Hematopoietic multipotent progenitor cell treated with erythropoietin and hydrocortisone succinate and interleukin-3 and kit ligand, for 4 days (in vitro differentiated cells): ENCODE measurements at regions not wholly inside any gene's neighbourhood (a gene's known extent, or its start where the extent isn't known, plus 50 kb on each side); places are given as distances from the start of the nearest gene placed in this dataset.
A peak's percentile ranks its signal among the peaks of the same experiment; 100 is the strongest.
"Not testable (repeated sequence)": the region's sequence is repeated elsewhere in the genome, so short reads cannot be mapped to it uniquely, and the experiment has no call there.

Experiments
- DNase-seq: peaks from one replicate; pipeline ENCODE4 v3.0.0-alpha.2; 2015

GRCh38 chr10:31124852-31125251 is 93.2 kb upstream of the ZNF438 start:
- DNase-seq, result no peak

DNA sequence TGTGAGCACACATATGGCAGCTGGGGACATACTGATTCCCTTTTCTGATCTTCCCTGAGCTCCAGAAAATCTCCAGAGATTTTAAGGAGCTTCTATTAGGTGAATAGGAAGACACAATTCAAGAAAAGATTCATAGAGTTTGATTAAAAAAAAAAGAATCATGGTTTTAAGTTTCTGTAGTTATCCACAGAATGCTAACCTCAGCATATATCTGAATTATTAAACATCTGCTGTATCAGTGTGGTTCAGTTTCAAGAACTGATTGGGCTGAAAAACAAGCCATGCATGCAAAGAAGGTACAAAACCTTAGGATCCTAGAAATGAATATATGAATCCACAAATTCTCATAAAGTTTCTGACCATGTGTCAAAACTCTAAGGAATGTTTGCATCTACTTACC is 94.1 kb upstream of the ZNF438 start:
- DNase-seq, result no peak

- DNase-seq, result no peak
Measured at GRCh38 chr10:31126593-31126992, 94.9 kb upstream of the ZNF438 start.

DNA sequence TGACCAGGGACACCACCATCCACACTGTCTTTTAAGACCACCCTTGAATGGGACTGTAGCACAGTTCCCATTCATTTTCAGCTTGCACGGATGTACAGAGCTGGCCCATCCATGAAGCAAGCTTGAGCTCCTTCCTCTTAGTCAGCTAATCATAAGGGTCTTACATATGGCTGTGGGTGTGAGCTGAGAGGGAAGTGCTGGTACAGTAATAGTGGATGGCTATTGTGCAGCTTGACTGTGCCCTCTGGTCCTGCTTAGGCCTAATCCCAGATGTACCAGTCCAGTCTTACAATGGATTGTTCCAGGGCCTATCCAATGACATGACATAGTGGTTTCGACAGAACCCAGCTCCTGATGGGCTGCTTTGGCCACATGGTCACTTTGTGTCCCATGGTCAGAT is 96.9 kb upstream of the ZNF438 start:
- DNase-seq, result no peak

- DNase-seq, result peak; percentile 56
Measured at GRCh38 chr10:31129271-31129670, 97.6 kb upstream of the ZNF438 start.

- DNase-seq, result no peak
Measured at GRCh38 chr10:31129880-31130405, 98.3 kb upstream of the ZNF438 start.

DNA sequence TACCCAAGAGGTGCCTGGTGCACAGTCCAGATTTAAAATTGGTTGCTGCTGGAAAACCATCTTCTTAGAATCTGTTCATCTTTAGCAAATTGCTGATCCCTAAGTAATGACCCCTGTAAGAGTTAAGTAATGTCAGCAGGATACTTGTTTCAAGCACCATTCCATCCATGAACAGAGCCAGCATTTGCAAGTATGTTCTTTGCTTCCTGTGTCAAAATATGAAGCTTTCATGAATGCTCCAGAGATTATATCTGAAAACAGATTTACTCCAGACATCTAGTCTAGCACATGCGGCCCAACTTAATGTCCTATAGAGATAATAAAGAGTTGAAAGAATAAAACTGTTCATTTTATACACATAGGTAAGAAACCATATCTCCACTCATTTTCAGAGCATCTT is 98.7 kb upstream of the ZNF438 start:
- DNase-seq, result no peak

GRCh38 chr10:31131251-31131650 is 99.6 kb upstream of the ZNF438 start:
- DNase-seq, result no peak

DNA sequence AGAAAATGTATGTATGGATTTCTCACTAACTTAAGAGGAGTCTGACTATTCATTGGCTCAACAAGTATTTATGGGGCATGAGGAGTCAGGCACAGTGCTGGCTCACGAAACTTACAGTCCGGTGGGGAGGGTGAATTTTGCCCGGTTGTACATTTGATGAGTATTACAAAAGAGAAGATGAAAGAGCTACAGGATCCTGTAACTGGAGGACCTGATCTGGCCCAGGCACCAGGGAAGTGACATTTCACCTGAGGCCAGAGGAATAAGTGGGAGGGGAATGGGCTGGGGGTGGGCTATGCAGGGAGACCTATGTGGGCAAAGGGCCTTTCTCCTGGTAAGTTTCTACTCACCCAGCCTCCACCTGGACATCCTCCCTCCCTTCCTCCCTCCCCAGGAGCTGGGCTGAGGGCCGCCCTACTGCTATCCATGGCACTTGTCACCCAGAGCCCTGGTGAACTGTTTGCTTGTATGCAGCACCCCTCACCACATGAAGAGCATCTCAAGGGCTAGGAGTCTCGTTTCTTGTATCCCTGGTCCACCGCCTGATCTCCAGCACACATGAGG is 101.1 kb upstream of the ZNF438 start:
- no peak for DNase-seq

- no peak for DNase-seq
Measured at GRCh38 chr10:31133251-31133791, 101.7 kb upstream of the ZNF438 start.

GRCh38 chr10:31133792-31134310 is 102.2 kb upstream of the ZNF438 start:
- DNase-seq, result peak; percentile 84

DNA sequence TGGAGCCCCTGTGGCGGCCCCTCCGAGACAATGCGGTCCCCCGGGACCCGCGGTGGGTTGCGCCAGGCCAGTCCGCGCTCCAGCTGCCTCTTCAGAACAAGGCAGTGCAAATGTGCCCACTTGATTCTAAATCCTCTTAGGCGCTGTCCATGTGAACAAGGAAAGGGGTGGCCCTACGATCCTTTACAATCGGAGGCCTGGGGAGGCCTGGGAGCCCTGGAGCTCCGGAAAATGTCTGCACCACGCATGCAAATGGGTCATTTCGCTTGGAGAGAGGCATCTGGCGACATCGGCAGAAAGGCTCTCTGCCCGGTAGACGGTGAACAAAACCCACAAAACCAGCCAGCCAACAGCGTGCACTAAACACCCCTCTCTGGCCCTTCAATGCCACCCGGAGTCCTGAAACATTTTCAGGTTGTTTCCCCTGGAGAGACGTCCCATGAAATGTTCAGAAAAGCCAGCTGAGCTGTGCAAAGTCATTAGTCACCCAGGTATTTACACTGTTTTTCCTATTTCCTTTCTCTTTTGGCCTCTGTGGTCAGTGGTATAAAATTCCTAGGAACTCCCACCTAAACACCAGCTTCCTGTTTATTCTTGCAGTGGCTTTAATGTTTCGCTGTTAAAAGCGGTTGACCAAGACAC is 102.8 kb upstream of the ZNF438 start:
- DNase-seq, result peak; percentile 42

DNA sequence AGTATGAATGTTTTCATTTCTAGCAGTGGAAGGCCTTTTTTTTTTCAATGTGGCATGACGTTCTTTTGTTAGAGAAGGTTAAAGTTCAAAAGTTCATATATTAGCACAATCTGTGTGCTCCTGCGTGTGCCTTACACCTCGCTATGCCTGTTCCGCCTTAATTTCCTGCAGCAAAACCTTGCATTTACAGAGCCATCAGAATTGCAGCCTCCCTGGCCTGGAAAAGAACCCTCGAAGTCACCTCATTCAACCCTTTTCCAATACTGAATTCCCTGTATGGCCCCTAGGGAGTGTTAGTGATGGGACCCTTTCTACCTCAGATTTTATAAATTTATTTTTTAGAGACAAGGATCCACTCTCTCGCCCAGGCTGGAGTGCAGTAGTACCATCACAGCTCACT is 103.5 kb upstream of the ZNF438 start:
- DNase-seq, result no peak

DNA sequence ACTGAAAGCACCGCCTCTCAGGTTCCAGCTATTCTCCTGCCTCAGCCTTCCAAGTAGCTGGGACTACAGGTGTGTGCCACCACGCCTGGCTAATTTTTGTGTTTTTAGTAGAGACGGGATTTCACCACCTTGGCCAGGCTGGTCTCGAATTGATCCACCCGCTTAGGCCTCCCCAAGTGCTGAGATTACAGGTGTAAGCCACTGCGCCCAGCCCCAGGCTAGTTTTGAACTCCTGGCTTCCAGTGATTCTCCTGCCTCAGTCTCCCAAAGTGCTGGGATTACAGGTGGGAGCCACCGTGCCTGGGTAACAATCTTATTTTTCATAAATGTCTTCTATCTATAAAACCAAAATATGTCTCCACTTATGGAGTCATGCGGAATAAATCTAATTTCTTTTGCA is 104.1 kb upstream of the ZNF438 start:
- not testable (repeated sequence) for DNase-seq

DNA sequence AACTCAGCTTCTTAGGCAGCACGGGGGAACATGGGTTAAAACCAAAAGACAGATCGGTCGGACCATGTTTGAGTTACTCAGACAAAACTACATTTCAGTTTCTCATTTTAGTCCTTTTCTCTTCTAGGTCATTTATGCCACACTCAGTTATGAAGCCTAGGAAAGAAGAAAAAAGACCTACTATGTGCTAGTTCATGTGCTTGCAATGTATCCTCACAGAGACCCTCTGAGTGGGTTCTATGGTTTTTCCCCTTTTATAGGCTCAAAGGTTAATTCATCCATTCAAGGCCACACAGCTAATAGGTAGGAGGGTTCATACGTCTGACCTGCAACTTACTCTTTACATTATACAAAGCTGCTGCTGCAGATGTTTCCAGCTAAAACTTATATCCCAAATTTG is 104.7 kb upstream of the ZNF438 start:
- DNase-seq, result no peak

DNA sequence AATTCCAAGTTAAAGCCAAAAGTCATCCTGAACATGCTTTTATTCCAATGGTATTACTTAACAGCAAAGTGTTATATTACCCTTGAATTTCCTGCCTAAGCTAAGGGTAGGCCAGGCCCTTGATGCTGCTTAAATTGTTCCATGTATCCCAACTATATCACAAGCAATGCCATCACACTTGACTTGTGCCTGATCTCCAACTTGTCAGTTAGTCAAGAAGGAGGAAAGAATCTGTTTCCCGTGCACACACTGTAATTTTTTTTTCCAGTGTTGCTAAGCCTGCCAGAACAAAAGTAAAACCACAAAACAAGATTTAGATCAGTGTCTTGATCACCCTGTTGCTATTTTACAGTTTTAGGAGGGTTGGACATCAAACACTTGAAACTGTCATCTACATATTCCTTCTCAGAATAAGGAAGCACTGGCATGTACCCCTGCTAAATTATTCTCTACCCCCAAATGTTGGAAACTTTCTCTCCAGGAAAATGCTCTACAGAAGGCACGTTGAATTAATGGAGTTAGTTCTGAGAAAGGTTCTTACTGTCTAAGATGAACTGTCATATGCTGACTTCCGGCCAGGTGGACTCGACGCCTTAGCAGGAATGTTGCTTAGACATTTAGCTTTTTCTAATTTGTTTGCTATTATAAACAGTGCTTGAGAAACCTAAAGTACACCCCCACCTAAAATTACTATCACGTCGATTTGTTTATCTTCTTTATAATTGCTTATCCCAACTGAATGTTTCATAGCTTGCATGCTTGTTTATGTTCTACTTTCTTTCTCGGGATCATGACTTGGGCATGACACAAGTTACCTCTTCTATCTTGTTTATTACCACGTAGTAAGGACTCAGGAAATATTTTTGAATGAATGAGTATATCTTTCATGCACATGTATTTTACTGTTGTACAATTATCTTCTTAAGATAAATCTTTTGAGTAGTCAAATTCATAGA is 105.5 kb upstream of the ZNF438 start:
- DNase-seq, result peak; percentile 85

DNA sequence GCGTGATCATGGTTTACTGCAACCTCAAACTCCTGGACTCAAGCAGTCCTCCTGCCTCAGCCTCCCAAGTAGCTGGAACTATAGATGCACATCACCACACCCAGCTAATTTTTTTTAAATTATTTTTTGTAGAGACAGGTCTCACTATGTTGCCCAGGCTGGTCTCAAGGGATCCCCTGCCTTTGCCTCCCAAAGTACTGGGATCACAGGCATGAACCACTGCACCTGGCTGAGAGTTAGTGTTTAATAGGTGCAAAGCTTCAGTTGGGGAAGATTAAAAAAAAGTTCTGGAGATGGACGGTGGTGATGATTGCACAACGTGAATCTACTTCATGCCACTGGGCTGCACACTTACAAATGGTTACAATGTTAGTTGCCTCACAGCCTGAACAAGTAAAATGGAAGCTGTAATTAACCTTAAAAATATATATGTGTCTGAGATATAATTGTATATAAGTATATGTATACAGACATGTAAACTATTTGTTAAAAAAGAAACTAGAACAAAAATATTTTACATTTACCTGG is 106.4 kb upstream of the ZNF438 start:
- DNase-seq, result peak; percentile 39

DNA sequence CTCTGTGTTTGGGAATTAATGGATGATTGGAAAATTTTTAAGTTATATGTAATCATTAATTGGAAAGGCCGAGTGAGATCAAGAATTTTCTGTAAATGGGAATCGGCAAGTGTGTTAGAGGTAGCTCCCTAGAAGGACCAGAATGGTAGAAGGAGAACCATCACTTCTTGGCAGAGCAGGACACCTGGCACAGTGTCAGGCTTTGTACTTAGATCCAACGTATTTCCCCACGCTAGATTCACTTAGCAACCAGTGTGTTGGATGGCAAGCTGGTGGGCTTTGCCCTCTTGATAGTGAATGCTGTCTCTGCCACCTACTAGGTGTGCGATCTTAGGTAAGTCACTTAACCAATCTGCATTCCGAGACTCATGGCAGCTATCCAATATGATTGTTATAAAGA is 107.8 kb upstream of the ZNF438 start:
- DNase-seq, result no peak

GRCh38 chr10:31140716-31141115 is 109.1 kb upstream of the ZNF438 start:
- DNase-seq, result no peak

GRCh38 chr10:31142026-31142425 is 110.4 kb upstream of the ZNF438 start:
- no peak for DNase-seq

- no peak for DNase-seq
Measured at GRCh38 chr10:31143331-31143935, 111.8 kb upstream of the ZNF438 start.

DNA sequence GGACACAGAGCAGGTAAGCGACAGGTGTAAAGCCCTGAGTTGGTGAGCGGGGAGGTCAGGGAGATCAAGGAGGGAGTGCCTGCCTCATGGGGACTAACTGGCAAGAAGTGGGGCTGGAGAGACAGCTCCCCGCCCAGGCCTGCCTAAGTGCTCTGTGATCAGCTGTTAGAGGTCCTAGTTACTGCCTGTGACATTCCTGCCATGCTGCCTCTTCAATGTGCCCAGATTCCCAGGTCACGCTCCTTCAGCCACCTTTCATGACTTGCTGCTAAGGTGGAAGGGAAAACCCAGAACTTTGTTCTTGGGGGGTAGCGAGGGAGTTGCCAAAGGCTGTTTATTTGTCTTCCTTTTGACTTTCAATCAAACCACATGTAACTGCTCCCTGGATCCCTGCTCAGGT is 114.3 kb upstream of the ZNF438 start:
- no peak for DNase-seq
